ENCODE measurements at regions not wholly inside any gene's neighbourhood (a gene's known extent, or its start where the extent isn't known, plus 50 kb on each side); places are given as distances from the start of the nearest gene placed in this dataset.

GRCh38 chr13:104365430-104365829 lies 1299.2 kb upstream of the SLC10A2 start:
- TF ChIP-seq POLR2A (IDR thresholded peaks at IDR 0.05; ENCODE audit: low read depth, low read length) (no peak), TAF1 (IDR thresholded peaks at IDR 0.05; ENCODE audit: borderline replicate concordance, low read depth, low read length) (no peak)

All from GM12892 (cell line).